ENCODE measurements at regions not wholly inside any gene's neighbourhood (a gene's known extent, or its start where the extent isn't known, plus 50 kb on each side); places are given as distances from the start of the nearest gene placed in this dataset.

DNA sequence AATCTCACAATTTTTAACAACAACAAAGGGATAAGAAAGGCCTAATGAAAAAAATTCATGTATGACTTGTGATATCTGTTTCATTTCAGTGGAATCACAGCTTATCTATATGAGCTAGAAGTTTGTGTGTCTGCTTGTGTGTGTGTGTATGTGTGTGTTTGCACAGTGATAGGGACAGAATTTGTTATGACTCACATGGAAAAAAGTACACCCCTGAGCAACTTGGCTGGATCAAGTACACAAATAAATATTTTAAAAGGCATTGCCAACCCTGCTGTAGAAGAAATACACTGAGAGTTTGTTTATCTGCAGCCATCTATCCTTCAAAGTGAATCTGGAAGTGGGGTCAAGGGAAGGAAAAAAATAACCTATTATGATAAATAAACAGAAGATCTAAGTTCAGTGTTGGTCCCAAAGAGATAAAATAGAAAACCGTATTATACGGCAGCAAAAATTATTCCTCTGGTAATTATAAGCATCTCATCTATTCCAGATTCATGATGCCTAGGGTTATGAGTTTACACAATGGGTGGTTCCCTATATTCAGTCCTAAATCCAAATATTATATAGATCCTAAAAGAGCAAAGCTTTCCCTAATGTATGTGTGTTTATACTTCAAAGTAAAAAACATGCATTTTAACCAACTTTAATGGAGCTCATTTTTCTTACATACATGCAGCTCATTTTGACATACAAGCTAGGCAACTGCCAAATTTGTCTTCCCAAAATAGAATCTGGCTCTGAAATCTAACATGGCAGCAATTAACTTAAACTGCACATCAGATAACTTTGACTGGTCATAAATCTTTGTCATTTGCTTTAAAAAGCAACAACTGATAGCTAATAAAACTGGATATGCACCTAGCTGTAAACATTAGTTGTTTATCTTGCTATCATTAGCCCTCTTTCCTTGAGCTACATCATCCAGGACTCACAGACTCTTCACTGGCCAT, 420.6 kb downstream of the IRS1 start:
- TF ChIP-seq, protein P1, sequence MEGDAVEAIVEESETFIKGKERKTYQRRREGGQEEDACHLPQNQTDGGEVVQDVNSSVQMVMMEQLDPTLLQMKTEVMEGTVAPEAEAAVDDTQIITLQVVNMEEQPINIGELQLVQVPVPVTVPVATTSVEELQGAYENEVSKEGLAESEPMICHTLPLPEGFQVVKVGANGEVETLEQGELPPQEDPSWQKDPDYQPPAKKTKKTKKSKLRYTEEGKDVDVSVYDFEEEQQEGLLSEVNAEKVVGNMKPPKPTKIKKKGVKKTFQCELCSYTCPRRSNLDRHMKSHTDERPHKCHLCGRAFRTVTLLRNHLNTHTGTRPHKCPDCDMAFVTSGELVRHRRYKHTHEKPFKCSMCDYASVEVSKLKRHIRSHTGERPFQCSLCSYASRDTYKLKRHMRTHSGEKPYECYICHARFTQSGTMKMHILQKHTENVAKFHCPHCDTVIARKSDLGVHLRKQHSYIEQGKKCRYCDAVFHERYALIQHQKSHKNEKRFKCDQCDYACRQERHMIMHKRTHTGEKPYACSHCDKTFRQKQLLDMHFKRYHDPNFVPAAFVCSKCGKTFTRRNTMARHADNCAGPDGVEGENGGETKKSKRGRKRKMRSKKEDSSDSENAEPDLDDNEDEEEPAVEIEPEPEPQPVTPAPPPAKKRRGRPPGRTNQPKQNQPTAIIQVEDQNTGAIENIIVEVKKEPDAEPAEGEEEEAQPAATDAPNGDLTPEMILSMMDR (IDR thresholded peaks at IDR 0.05; ENCODE audit: insufficient read depth, low read length) = no peak
- TF ChIP-seq POLR2AphosphoS5 (IDR thresholded peaks at IDR 0.05; ENCODE audit: low read depth) (no peak), GABPA (IDR thresholded peaks at IDR 0.05; ENCODE audit: low read depth) (no peak)
